HepG2 (cell line): ENCODE measurements at regions not wholly inside any gene's neighbourhood (a gene's known extent, or its start where the extent isn't known, plus 50 kb on each side); places are given as distances from the start of the nearest gene placed in this dataset.

Experiments used
- CTCF ChIP-seq: sonication (generic); formaldehyde crosslinking; IDR thresholded peaks from 2 replicates; pipeline ENCODE4 v1.5.0; 2020; ENCODE audit warnings: mild to moderate bottlenecking, missing genetic modification reagents, moderate library complexity
- KLF13 ChIP-seq: sonication (generic); formaldehyde crosslinking; IDR thresholded peaks from 2 replicates; pipeline ENCODE4 v1.4.0; 2020; ENCODE audit warnings: mild to moderate bottlenecking, missing genetic modification reagents
- POLR2A ChIP-seq, 2 experiments: IDR thresholded peaks; 2 replicates each; pipeline ENCODE4 v1.6.1; 2011; ENCODE audit warnings: low read depth in 2 of 2, low read length in 2 of 2, mild to moderate bottlenecking in 1 of 2, moderate library complexity in 1 of 2; ENCODE audit not compliant: insufficient read depth in 1 of 2

GRCh38 chr20:60490217-60491050 is 532.2 kb downstream of the CDH26 start:
- TF ChIP-seq KLF13, result no peak
- TF ChIP-seq CTCF (CRISPR knock-in tag), result no peak
- no peak for TF ChIP-seq POLR2A (IDR thresholded peaks at IDR 0.05; ENCODE audit: insufficient read depth in 1 of 2, low read depth in 2 of 2, low read length in 2 of 2)
